Colonic mucosa (tissue), 4 donors: ENCODE measurements at regions not wholly inside any gene's neighbourhood (a gene's known extent, or its start where the extent isn't known, plus 50 kb on each side); places are given as distances from the start of the nearest gene placed in this dataset.

ENCODE experiments used
- DNase-seq: peaks from one replicate; pipeline ENCODE4 v3.0.0-alpha.2; 2020
- H3K27ac ChIP-seq: fragments of 200-600 bp; one replicate; pipeline ENCODE4 v1.8.0; 2021
- H3K27me3 ChIP-seq: fragments of 200-600 bp; one replicate; pipeline ENCODE4 v1.8.0; 2021
- H3K36me3 ChIP-seq: fragments of 200-600 bp; one replicate; pipeline ENCODE4 v1.8.0; 2021
- H3K4me1 ChIP-seq: fragments of 200-600 bp; one replicate; pipeline ENCODE4 v1.8.0; 2021; ENCODE audit warnings: mild to moderate bottlenecking
- H3K4me3 ChIP-seq: fragments of 200-600 bp; one replicate; pipeline ENCODE4 v1.8.0; 2021
- H3K9ac ChIP-seq, 2 donors: one replicate each; pipeline ENCODE4 v1.7.0; 2013; ENCODE audit warnings: control low read depth in 2 of 2, low read depth in 2 of 2, low read length in 2 of 2
- H3K9me3 ChIP-seq: fragments of 200-600 bp; one replicate; pipeline ENCODE4 v1.8.0; 2021
- intact Hi-C: fragments of 100-400 bp; cut with DNase I; formaldehyde crosslinking; loops from one replicate; pipeline ENCODE4 v1.14.1; 2022
- TF ChIP-seq, protein P1 (sequence below): fragments of 200-600 bp; IDR thresholded peaks from one replicate; pipeline ENCODE4 v1.8.0; 2022; ENCODE audit warnings: antibody characterized with exemption, mild to moderate bottlenecking
- donor health status: healthy.
- donor health status: DM: no; HTN: no; CAD: no.
- donor health status: DM: no; HTN: no; CAD: no.

DNA sequence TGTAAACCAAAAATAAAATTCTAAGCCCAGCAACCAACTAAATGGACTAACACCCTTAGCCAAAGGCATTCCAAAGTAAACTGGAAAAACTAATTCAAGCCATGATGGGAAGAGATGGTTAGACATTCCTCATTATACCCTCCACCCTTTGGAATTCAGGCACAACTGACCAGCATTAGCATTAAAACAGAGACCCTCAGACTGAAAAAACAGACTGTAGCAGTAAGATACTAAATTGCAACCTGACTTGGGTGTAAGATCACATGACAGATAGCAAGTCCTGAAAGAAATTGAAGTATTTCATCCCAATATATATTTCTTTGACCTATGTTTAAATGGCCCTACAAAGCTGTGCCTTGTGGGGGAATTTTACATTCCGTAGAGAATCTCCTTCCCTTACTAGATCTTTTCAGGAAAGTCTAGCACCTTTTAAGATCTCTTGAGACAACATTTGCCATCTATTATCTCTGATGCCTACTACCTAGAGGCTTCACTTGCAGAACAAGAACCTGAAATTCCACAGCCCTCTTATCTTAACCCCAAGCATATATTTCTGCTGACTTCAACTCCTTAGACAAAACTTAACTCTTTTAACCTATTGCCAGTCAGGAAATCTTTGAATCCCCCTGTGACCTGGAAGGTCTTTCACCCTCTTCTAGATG lies 750.2 kb upstream of the IGFBP3 start:
- intact Hi-C loops = no loop called here
- H3K36me3 ChIP-seq = no peaks in the 10 kb centered on the region
- H3K4me3 ChIP-seq = no peak overlapping the region
- no peaks in the 10 kb centered on the region for H3K27me3 ChIP-seq
- no peak overlapping the region for H3K9ac ChIP-seq
- TF ChIP-seq, protein P1, sequence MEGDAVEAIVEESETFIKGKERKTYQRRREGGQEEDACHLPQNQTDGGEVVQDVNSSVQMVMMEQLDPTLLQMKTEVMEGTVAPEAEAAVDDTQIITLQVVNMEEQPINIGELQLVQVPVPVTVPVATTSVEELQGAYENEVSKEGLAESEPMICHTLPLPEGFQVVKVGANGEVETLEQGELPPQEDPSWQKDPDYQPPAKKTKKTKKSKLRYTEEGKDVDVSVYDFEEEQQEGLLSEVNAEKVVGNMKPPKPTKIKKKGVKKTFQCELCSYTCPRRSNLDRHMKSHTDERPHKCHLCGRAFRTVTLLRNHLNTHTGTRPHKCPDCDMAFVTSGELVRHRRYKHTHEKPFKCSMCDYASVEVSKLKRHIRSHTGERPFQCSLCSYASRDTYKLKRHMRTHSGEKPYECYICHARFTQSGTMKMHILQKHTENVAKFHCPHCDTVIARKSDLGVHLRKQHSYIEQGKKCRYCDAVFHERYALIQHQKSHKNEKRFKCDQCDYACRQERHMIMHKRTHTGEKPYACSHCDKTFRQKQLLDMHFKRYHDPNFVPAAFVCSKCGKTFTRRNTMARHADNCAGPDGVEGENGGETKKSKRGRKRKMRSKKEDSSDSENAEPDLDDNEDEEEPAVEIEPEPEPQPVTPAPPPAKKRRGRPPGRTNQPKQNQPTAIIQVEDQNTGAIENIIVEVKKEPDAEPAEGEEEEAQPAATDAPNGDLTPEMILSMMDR = no peak
- no peak for DNase-seq
- H3K27ac ChIP-seq = no peak overlapping the region
- no peaks in the 10 kb centered on the region for H3K4me1 ChIP-seq
- no peaks in the 10 kb centered on the region for H3K9me3 ChIP-seq

DNA sequence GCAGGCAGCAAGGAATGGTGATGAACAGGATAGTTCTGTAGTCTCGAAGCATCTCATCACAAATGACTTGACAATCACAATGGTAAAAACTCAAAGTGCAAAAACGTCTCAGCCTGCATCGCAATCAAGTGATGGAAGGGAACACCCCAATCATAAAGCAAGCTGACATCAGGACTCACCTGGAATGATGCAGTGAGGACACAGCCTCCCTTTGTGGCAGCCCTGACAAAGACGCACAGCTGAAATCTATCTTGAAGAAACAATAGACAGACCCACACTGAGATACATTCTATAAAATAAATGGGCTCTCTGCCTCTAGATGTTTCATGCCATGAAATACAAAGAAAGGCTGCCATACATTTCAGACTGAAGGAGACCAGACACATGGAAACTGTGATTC lies 748.0 kb upstream of the IGFBP3 start:
- H3K27ac ChIP-seq = no peak overlapping the region
- intact Hi-C loops = no loop called here
- no peak overlapping the region for H3K4me3 ChIP-seq
- H3K36me3 ChIP-seq = no peaks in the 10 kb centered on the region
- no peaks in the 10 kb centered on the region for H3K4me1 ChIP-seq
- TF ChIP-seq, protein P1 = no peak
- no peak overlapping the region for H3K9ac ChIP-seq
- no peaks in the 10 kb centered on the region for H3K27me3 ChIP-seq
- no peaks in the 10 kb centered on the region for H3K9me3 ChIP-seq
- no peak for DNase-seq

DNA sequence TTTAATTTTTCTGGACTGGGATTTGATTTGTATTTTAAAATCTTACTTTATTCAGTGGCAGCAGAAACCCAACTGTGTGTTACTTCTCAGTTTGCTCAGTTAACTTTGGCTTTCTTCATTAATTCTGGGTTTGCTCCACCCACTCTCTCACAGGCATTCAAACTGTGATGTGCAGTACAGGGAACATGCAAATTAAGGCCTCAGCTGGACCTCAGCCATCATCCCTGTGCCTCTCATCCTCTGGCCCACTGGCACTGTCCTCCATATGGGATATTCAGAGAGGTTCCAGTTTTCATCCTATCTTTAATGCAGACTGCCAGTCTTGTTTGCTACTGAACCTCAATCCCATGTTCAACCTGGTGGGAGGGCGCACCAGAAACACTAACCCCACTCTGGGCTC lies 743.4 kb upstream of the IGFBP3 start:
- Histone ChIP-seq H3K27me3 (no peaks in the 10 kb centered on the region), H3K36me3 (no peaks in the 10 kb centered on the region), H3K4me1 (no peaks in the 10 kb centered on the region), H3K4me3 (no peak overlapping the region), H3K9me3 (no peaks in the 10 kb centered on the region), H3K9ac (no peak overlapping the region), H3K27ac (no peak overlapping the region)
- TF ChIP-seq, protein P1 = no peak
- intact Hi-C loops = no loop called here
- DNase-seq = no peak

DNA sequence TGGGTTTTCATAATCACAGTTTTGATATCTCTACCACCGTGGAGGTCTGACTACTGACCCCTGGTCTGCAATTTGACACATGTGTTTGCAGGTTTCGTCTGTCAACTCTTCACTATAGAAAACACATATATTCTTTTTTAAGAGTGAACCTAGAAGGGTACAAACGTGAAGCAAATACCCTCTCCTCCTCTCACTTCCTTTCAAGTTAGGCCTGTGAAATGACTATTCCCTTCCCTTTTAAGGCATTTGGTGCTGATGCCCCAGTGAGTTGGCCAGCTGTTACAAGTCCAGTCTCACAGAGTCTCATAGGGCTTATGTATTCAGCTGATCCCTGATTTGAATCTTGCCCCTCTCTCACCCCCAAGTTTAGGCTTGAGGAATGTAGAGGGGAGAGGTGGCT lies 742.0 kb upstream of the IGFBP3 start:
- Histone ChIP-seq H3K9me3 (no peaks in the 10 kb centered on the region), H3K27me3 (no peaks in the 10 kb centered on the region), H3K4me3 (no peak overlapping the region), H3K27ac (no peak overlapping the region), H3K9ac (no peak overlapping the region), H3K36me3 (no peaks in the 10 kb centered on the region), H3K4me1 (no peaks in the 10 kb centered on the region)
- intact Hi-C loops = no loop called here
- no peak for DNase-seq
- TF ChIP-seq, protein P1 = no peak

DNA sequence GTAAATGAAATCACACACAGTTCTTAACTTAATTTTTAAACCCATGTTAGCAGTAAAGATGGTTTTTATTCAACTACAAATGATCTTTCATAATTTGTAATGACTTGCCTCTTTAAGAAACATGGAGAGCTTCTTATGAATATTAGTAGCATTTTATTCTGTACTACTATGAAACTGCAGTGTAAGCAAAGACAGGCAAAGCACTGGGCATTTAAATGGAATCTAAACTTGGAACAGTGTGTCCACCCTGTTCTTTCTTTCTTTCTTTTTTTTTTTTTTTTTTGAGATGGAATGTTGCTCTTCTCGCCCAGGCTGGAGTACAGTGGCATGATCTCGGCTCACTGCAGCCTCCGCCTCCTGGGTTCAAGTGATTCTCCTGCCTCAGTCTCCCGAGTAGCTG lies 740.4 kb upstream of the IGFBP3 start:
- H3K9ac ChIP-seq = no peak overlapping the region
- H3K4me3 ChIP-seq = no peak overlapping the region
- H3K27ac ChIP-seq = no peak overlapping the region
- no peaks in the 10 kb centered on the region for H3K27me3 ChIP-seq
- no peaks in the 10 kb centered on the region for H3K36me3 ChIP-seq
- TF ChIP-seq, protein P1 = no peak
- H3K9me3 ChIP-seq = no peaks in the 10 kb centered on the region
- intact Hi-C loops = no loop called here
- H3K4me1 ChIP-seq = no peaks in the 10 kb centered on the region
- no peak for DNase-seq
